B cell (primary cell): ENCODE measurements at regions not wholly inside any gene's neighbourhood (a gene's known extent, or its start where the extent isn't known, plus 50 kb on each side); places are given as distances from the start of the nearest gene placed in this dataset.

Experiments used
- ATAC-seq: fragments of 200-7000 bp; cut with Tn5 transposase; one replicate; pipeline ENCODE4 v1.10.0; 2021; ENCODE audit warnings: low read depth, mild to moderate bottlenecking, moderate number of reproducible peaks, moderate library complexity
- CTCF ChIA-PET: fragments of 350-600 bp; sonication (Branson Sonifier 250); formaldehyde crosslinking; loops from one replicate; lab custom pipeline; 2021; ENCODE audit warnings: antibody characterized with exemption, inconsistent platforms; lab: Charles Lee
- POLR2A ChIA-PET: fragments of 350-600 bp; sonication (Branson Sonifier 250); formaldehyde crosslinking; loops from one replicate; lab custom pipeline; 2021; ENCODE audit warnings: antibody characterized with exemption; lab: Charles Lee
- DNase-seq: peaks from one replicate; pipeline ENCODE4 v3.0.0; 2013
- H2AFZ ChIP-seq: 2 replicates; pipeline ENCODE4 v1.6.1; 2012; ENCODE audit warnings: mild to moderate bottlenecking, low read depth, low read length; ENCODE audit not compliant: insufficient read depth, poor library complexity, severe bottlenecking
- H3K27ac ChIP-seq, 2 donors: 1 replicate in 1 of 2; 2 replicates in 1 of 2; pipeline ENCODE4 v1.5.1; 2012 to 2013; ENCODE audit warnings: low read length in 2 of 2, mild to moderate bottlenecking in 2 of 2, moderate library complexity in 1 of 2
- H3K27me3 ChIP-seq, 4 experiments: fragments of 200-600 bp in 1 of 4; sonication (generic) in 1 of 4; replicated peaks in 1 of 4; 1 replicate in 2 of 4; 2 replicates in 2 of 4; pipeline versions ENCODE4 v1.6.1 to v1.7.0; 2013 to 2016; ENCODE audit warnings: low read length in 3 of 4, mild to moderate bottlenecking in 2 of 4, mixed read lengths in 1 of 4, moderate library complexity in 1 of 4; ENCODE audit not compliant: insufficient read depth in 4 of 4, control insufficient read depth in 3 of 4; ENCODE audit errors: control extremely low read depth in 1 of 4
- H3K36me3 ChIP-seq, 2 experiments: replicated peaks in 1 of 2; 1 replicate in 1 of 2; 2 replicates in 1 of 2; pipeline versions ENCODE4 v1.6.1 to v1.7.1; 2013; ENCODE audit warnings: low read length in 1 of 2; ENCODE audit not compliant: insufficient read depth in 2 of 2, control insufficient read depth in 1 of 2; ENCODE audit errors: control extremely low read depth in 1 of 2, extremely low read depth in 1 of 2
- H3K4me1 ChIP-seq, 2 donors: fragments of 200-600 bp in 1 of 2; sonication (generic) in 1 of 2; 1 replicate in 1 of 2; 2 replicates in 1 of 2; pipeline versions ENCODE4 v1.5.1 to v1.6.1; 2013 to 2017; ENCODE audit warnings: low read length in 2 of 2; ENCODE audit not compliant: control insufficient read depth in 2 of 2, insufficient read depth in 2 of 2
- H3K4me2 ChIP-seq: replicated peaks from 2 replicates; pipeline ENCODE3; 2012; ENCODE audit warnings: mild to moderate bottlenecking, low read depth, low read length; ENCODE audit not compliant: poor library complexity, severe bottlenecking
- H3K4me3 ChIP-seq, 5 experiments: fragments of 200-600 bp in 1 of 5; sonication (generic) in 1 of 5; 1 replicate in 3 of 5; 2 replicates in 2 of 5; pipeline versions ENCODE4 v1.5.1 to v1.7.0; 2011 to 2016; ENCODE audit warnings: low read length in 4 of 5, mild to moderate bottlenecking in 4 of 5, low read depth in 2 of 5, control low read depth in 1 of 5, moderate library complexity in 1 of 5; ENCODE audit not compliant: insufficient read depth in 1 of 5; ENCODE audit errors: control extremely low read depth in 1 of 5, extremely low read depth in 1 of 5
- H3K79me2 ChIP-seq: fragments of 200-600 bp; sonication (generic); one replicate; pipeline ENCODE4 v1.6.0; 2016; ENCODE audit warnings: low read length; ENCODE audit not compliant: control insufficient read depth, insufficient read depth
- H3K9ac ChIP-seq: fragments of 200-600 bp; sonication (generic); 2 replicates; pipeline ENCODE4 v1.6.1; 2017; ENCODE audit warnings: mild to moderate bottlenecking, low read length, moderate library complexity
- H3K9me3 ChIP-seq, 3 donors: one replicate each; pipeline versions ENCODE4 v1.6.1 to v1.7.1; 2013; ENCODE audit warnings: low read length in 2 of 3; ENCODE audit not compliant: control insufficient read depth in 2 of 3, insufficient read depth in 1 of 3; ENCODE audit errors: control extremely low read depth in 1 of 3
- H4K20me1 ChIP-seq: 2 replicates; pipeline ENCODE4 v1.6.0; 2012; ENCODE audit warnings: mild to moderate bottlenecking, low read length; ENCODE audit not compliant: insufficient read depth, control insufficient read depth, poor library complexity, severe bottlenecking
- H3K27ac Mint-ChIP-seq: one replicate; pipeline ENCODE4 v1.8.0; 2021; ENCODE audit warnings: mixed read lengths
- H3K27me3 Mint-ChIP-seq: one replicate; pipeline ENCODE4 v1.8.0; 2021; ENCODE audit warnings: mixed read lengths
- H3K4me1 Mint-ChIP-seq: one replicate; pipeline ENCODE4 v1.8.0; 2021; ENCODE audit warnings: mixed read lengths
- H3K4me3 Mint-ChIP-seq: one replicate; pipeline ENCODE4 v1.8.0; 2021; ENCODE audit warnings: mixed read lengths
- H3K9me3 Mint-ChIP-seq: one replicate; pipeline ENCODE4 v1.8.0; 2022; ENCODE audit warnings: mixed read lengths; ENCODE audit not compliant: insufficient read depth
- EZH2 ChIP-seq: IDR thresholded peaks from 2 replicates; pipeline ENCODE4 v1.6.1; 2012; ENCODE audit warnings: borderline replicate concordance, low read depth, mild to moderate bottlenecking, moderate library complexity, low read length; ENCODE audit not compliant: insufficient read depth, poor library complexity, severe bottlenecking
- WGBS: methylation state at CpG from one replicate; pipeline ENCODE4 v1.1.5; 2013; ENCODE audit warnings: missing lambda C conversion rate; ENCODE audit not compliant: insufficient coverage; 5-methylcytosine and 5-hydroxymethylcytosine counted together
- intact Hi-C: fragments of 100-400 bp; cut with micrococcal nuclease; formaldehyde crosslinking; loops from one replicate; pipeline ENCODE4 v1.10.0; 2022
- TF ChIP-seq, protein P1 (sequence below): fragments of 200-600 bp; IDR thresholded peaks from one replicate; pipeline ENCODE4 v1.8.0; 2022; ENCODE audit warnings: antibody characterized with exemption, mild to moderate bottlenecking

GRCh38 chr14:101332281-101332680 is 229.0 kb upstream of the DIO3 start:
- 82% methylated on average over 3 of the region's 8 CpGs for WGBS
- no peak for ATAC-seq
- Histone ChIP-seq H3K4me1 (no peaks in the 10 kb centered on the region), H4K20me1 (no peaks in the 10 kb centered on the region), H3K9ac (no peak overlapping the region), H2AFZ (no peak overlapping the region), H3K36me3 (no peaks in the 10 kb centered on the region), H3K4me2 (no peak overlapping the region), H3K27ac (no peak overlapping the region), H3K4me3 (no peak overlapping the region), H3K9me3 (peaks cover 0 to 17% (median 0%) of the 10 kb centered on the region in 3 donors), H3K79me2 (no peaks in the 10 kb centered on the region), H3K27me3 (no peaks in the 10 kb centered on the region)
- intact Hi-C loops = no loop called here
- H3K27ac Mint-ChIP-seq = no peak overlapping the region
- peaks cover 3% of the 10 kb centered on the region for H3K27me3 Mint-ChIP-seq
- TF ChIP-seq EZH2 = no peak
- TF ChIP-seq, protein P1, sequence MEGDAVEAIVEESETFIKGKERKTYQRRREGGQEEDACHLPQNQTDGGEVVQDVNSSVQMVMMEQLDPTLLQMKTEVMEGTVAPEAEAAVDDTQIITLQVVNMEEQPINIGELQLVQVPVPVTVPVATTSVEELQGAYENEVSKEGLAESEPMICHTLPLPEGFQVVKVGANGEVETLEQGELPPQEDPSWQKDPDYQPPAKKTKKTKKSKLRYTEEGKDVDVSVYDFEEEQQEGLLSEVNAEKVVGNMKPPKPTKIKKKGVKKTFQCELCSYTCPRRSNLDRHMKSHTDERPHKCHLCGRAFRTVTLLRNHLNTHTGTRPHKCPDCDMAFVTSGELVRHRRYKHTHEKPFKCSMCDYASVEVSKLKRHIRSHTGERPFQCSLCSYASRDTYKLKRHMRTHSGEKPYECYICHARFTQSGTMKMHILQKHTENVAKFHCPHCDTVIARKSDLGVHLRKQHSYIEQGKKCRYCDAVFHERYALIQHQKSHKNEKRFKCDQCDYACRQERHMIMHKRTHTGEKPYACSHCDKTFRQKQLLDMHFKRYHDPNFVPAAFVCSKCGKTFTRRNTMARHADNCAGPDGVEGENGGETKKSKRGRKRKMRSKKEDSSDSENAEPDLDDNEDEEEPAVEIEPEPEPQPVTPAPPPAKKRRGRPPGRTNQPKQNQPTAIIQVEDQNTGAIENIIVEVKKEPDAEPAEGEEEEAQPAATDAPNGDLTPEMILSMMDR = no peak
- H3K4me1 Mint-ChIP-seq = no peaks in the 10 kb centered on the region
- no peak for DNase-seq
- H3K9me3 Mint-ChIP-seq = no peaks in the 10 kb centered on the region
- POLR2A ChIA-PET = no interaction called here
- CTCF ChIA-PET = no interaction called here
- no peak overlapping the region for H3K4me3 Mint-ChIP-seq

DNA sequence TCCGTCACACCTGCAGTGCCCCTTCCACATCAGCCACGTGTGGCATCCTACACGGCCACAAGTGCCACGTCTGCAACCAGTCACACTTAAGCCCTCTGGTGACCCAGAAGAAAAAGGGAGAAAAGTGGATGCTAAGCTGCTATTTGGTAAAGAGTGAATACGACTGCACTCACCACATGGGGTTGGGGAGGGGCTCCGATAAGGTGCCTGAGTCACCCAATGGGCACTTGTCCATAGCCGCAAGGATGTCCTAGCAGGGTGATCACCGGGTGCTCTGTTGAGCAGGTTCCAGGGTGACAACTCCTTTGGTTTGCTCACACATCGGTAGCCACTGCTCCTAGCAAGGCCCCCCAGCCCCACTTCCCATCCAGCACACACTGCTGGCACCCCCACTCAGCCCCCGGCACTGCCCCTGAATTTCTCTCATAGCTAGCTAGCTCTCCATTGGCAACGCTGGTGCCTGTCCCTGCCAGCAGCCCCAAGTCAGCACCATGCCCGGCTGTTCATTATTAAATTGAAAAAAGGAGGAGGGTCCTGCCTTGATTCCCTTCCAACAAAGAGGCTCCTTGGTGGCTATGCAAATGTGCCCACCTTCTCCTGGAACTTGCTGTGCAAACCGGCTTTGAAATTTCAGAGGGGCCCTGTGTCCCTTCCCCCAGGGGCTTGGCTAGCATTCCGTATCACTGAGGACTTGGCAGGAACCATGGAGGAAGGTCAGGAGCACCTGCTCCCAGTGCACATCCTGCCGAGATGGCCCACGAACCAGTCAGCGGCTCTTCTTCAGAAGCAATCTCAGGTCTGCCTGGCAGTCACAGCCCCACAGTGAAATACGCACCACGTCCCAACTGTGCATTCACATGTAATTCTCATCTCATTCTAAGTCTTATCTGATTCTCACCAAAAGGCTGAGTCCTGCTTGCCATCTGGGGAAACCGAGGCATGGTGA is 227.7 kb upstream of the DIO3 start:
- Histone ChIP-seq H3K9me3 (peaks cover 0 to 17% (median 0%) of the 10 kb centered on the region in 3 donors), H3K9ac (no peak overlapping the region), H4K20me1 (no peaks in the 10 kb centered on the region), H3K4me3 (no peak overlapping the region), H3K27ac (no peak overlapping the region), H3K79me2 (no peaks in the 10 kb centered on the region), H3K36me3 (no peaks in the 10 kb centered on the region), H3K4me1 (no peaks in the 10 kb centered on the region), H2AFZ (no peak overlapping the region), H3K27me3 (no peaks in the 10 kb centered on the region), H3K4me2 (no peak overlapping the region)
- ChIA-PET CTCF (no interaction called here), POLR2A (no interaction called here)
- Mint-ChIP-seq H3K9me3 (no peaks in the 10 kb centered on the region), H3K4me3 (no peak overlapping the region), H3K27me3 (peaks cover 7% of the 10 kb centered on the region), H3K4me1 (no peaks in the 10 kb centered on the region), H3K27ac (no peak overlapping the region)
- intact Hi-C loops = no loop called here
- DNase-seq (no peak), ATAC-seq (no peak)
- WGBS = 87% methylated on average over 15 of the region's 20 CpGs
- TF ChIP-seq, protein P1 = no peak
- TF ChIP-seq EZH2 = no peak
